ENCODE measurements at regions not wholly inside any gene's neighbourhood (a gene's known extent, or its start where the extent isn't known, plus 50 kb on each side); places are given as distances from the start of the nearest gene placed in this dataset.

DNA sequence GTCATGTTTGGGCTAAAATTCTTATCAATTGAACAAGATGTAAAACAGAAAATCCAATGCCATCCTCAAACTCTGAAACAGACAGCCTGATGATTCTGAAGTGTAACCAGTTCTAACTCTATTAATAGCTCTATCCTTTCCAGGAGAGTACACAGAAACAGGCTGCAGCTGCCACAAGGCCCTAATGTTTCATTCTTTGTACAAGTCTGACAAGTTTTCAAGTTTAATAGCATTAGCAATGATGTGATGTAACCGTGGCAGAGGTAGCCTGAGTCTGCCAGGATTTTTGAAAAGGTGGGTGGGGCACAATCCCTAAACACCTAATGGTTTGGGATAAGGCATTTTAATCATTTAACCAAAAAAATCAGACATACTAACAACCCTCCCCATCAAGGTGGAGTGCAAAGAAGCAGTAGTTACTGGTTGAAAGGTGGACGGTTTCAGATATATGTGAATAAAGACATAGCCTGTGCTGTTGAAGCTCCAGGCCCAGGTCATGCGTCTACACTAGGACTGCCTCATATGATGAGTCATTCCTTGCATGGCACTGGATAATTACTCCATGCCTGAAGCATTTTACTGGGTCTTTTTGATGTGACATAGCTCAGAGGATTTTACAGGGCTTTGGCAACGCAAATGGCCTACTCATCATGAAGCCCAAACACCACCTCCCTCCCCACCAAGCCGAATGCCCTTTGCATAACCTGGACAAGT lies 145.1 kb upstream of the GRIP1 start:
- TF ChIP-seq, protein P1, sequence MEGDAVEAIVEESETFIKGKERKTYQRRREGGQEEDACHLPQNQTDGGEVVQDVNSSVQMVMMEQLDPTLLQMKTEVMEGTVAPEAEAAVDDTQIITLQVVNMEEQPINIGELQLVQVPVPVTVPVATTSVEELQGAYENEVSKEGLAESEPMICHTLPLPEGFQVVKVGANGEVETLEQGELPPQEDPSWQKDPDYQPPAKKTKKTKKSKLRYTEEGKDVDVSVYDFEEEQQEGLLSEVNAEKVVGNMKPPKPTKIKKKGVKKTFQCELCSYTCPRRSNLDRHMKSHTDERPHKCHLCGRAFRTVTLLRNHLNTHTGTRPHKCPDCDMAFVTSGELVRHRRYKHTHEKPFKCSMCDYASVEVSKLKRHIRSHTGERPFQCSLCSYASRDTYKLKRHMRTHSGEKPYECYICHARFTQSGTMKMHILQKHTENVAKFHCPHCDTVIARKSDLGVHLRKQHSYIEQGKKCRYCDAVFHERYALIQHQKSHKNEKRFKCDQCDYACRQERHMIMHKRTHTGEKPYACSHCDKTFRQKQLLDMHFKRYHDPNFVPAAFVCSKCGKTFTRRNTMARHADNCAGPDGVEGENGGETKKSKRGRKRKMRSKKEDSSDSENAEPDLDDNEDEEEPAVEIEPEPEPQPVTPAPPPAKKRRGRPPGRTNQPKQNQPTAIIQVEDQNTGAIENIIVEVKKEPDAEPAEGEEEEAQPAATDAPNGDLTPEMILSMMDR (optimal IDR thresholded peaks at IDR 0.05 in 1 of 3, IDR thresholded peaks at IDR 0.05 in 1 of 3, conservative IDR thresholded peaks at IDR 0.05 in 1 of 3; ENCODE audit: extremely low read depth in 1 of 3, insufficient read depth in 2 of 3, low read length in 3 of 3): no peak
- no peak for TF ChIP-seq EZH2 (IDR thresholded peaks at IDR 0.05; ENCODE audit: low read length)

Measured in keratinocyte (primary cell).